SK-N-DZ (cell line): ENCODE measurements at regions not wholly inside any gene's neighbourhood (a gene's known extent, or its start where the extent isn't known, plus 50 kb on each side); places are given as distances from the start of the nearest gene placed in this dataset.
"Not testable (repeated sequence)": the region's sequence is repeated elsewhere in the genome, so short reads cannot be mapped to it uniquely, and the experiment has no call there.

ENCODE experiments used
- DNase-seq: peaks from one replicate; pipeline ENCODE4 v3.0.0-alpha.2; 2015; ENCODE audit warnings: low spot score

DNA sequence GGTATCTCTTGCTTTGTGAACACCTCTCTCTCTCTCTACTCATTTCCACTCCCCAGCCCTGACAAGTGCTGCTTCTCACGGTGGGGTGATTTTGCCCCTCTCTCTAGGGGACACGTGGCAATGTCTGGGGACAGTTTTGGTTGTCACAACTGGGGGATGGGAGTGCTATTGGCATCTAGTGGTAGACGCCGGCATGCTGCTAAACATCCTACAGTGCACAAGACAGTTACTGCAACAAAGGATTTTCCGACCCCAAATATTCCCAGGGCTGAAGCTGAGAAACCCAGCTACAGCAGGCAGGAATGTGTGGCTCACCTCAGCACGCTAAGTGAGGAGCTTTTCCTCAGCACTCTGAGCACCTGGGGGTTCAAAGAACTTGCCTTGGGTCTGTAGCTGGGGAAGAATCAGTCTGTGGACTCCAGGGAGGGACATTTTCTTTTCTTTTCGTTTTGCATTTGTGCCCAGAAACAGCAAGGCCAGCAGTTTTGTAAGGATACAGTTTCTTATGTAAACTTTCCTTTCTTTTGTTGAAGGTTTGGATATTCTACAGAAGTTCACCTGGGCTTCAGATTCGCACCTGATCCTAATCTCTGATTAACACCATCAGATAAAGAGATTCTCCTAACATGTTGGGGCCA is 246.9 kb upstream of the ZFP64 start:
- peak; percentile 21 for DNase-seq

DNA sequence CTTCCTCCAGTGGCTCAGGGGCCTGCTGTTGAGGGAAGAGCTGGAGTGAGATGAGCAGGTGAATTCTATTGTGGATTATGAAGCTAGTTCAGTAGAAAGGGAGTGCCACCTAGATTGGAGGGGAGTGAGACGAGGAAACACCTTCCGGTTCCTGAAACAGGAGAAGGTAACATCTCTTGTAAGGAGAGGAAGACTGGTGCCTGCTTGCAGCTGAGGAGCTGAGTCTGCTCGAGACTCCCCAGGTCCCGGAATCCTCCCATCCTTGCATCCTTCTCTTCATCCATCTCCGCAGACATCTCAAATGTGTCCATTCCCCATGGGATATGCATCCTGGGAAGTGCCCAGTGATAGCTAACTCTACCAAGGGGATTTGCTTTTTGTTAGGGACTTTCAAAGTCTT is 242.9 kb upstream of the ZFP64 start:
- DNase-seq: no peak

DNA sequence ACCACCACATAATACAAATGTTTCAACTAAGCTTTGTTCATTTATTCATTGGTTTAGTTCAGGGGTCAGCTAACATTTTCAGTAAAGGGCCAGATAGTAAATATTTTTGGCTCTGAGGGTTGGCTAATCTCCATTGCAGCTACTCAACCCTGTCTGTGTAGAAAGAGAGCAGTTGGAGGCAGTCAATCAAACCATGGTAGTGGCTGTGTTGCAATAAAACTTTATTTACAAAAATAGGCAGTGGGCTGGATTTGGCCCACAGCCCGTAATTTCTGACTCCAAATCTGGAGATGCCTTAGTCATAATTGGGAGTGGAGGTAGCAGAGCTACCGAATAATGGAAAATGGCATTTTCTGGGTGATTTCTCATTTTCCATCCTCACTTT is 242.5 kb upstream of the ZFP64 start:
- no peak for DNase-seq

DNA sequence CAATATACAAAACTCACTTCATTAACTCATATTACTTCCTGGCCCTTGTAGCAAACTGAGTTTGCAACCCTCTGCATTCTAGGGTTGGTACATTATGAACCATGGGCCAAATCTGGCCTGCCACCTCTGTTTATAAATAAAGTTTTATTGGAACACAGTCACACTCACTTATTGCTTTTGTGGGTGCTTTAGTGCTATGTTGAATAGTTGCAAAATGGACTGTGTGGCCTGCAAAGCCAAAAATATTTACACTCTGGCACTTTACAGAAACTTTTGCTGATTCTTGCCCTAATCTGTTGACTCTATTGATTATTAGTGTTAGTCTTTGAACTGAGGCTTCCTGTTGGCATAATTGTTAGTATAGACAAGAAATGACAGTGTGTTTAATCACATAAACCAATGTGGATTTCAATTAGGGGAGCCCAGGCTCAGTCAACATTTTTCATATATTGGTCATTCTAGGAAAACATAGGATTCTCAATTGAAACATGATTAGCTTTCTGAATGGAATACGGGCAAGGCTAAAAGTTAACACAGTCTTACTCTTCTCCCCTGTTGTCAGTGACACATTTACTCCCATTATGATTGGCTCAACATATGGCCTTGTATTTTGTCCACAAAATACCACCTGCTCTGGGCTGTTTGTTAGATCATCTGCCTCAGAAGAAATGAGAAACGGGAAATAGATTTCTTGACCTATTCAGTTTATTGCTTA is 241.9 kb upstream of the ZFP64 start:
- DNase-seq: no peak

DNA sequence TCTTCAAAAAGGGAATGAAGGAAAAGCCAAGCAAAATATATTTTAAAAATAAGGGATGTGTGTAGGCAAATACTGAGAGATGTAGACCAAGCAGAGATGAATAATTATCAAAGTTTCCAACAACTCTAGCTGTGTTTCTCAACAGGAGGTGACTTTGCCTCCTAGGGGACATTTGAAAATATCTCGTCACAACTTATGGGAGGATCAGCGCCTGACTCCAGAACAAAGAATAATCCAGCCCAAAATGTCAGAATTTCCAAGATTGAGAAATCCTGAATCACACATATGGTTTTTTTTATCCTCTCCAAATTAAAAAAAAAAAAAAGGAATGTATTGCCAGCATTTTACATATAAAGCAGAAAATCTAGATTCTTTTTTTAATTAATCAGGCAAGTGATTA is 241.2 kb upstream of the ZFP64 start:
- DNase-seq: no peak

DNA sequence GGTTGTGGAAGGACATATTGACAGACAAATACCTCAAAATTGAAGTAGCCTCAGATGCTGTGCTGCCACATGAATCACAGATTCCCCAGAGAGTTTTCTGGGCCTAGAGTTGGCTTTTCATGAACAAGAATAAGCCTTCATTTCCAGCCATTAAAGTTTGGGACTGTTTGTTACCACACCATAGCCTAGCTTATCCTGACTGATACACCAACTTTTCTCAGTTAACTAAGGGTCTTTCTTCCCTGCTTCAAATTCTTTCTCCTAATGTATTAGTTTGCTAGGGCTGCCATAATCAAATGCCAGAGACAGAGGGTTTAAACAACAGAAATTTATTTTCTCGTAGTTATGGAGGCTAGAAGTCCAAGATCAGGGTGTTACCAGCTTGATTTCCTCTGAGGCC is 237.4 kb upstream of the ZFP64 start:
- DNase-seq: no peak

DNA sequence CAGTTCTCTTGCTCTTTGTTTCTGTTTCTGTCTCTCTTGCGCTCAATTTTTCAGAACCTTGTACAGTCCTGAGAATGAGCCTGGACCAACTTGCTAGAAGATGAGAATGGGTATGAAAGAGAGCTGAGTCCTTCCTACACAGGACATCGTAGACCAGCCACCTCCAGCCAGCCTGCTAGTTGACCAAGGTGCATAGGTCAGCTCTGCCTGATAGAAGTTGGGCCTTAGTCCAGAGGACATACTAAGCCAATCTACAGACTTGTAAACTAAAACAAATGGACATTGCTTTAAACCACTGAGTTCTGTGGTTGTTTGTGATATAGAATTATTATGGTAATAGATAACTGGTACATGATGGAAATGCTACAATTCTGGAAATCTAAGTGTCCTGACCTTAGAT is 236.4 kb upstream of the ZFP64 start:
- DNase-seq: no peak

DNA sequence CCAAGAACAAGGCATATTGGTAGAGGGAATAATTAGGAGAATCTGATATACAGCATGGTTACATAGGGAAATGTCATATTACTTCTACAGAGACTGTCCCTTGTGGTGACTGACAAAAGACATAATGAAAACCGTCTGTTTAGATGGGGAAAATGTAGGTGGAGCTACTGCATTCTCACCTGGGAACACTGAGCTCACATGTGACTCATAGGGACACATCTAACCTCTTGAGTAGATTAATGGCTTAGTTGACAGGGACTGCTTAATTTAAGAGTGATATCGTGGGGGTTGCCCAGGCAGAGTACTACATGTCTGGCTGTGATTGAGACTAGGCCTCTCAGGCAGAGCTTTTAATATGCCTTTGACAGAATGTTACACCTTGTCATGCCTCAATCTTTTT is 235.3 kb upstream of the ZFP64 start:
- no peak for DNase-seq

DNA sequence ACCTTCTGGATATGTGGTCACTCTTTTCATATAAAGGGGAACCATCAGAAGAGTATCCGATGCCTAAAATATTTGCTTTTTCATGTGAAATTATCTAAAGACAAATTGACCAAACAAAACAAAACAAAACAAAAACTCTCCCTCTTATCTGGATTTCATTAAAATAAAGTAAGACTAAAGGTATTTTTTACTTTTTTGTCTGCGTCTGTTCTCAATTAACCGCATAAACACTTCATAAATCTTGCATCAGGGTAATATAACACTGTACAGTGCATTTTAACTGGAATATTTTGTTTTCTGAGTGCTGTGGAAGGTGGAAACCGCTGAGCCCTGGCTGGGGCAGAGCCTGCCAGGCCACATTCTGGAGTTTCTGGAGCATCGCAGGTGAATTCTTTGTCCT is 234.1 kb upstream of the ZFP64 start:
- no peak for DNase-seq

DNA sequence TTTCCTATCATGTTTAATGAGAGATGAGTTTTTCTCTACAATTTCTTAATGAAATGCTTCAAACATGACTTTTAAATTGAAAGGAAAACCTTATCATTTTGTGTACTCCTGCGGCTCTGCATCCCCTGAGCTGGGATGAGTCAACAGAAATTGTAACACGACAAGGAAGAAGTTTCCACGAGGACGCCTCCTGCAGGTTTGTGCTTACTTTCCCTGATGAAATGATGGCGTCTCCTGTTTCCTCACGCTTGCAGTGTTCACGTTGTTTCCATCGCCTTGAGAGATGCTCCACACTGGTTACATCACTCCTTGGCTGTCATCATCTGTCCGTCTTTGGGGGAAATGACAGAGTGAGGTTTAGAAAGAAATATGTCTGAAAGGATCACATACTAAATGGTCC is 233.7 kb upstream of the ZFP64 start:
- DNase-seq: no peak

DNA sequence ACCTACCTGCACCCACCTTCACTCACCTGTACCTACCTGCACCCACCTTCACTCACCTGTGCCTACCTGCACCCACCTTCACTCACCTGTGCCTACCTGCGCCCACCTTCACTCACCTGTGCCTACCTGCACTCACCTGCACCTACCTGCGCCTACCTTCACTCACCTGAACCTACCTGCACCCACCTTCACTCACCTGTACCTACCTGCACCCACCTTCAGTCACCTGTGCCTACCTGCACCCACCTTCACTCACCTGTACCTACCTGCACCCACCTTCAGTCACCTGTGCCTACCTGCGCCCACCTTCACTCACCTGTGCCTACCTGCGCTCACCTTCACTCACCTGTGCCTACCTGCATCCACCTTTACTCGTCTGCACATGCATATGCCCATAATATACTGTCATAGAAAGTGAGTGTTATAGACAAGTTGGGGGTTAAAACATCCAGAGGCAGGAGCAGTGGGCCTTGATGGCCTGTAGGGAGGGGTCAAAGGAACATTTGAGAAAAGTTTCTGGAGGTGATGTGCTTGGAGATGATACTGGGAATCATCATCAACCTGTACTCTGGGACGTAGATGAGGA is 232.9 kb upstream of the ZFP64 start:
- DNase-seq: not testable (repeated sequence)

DNA sequence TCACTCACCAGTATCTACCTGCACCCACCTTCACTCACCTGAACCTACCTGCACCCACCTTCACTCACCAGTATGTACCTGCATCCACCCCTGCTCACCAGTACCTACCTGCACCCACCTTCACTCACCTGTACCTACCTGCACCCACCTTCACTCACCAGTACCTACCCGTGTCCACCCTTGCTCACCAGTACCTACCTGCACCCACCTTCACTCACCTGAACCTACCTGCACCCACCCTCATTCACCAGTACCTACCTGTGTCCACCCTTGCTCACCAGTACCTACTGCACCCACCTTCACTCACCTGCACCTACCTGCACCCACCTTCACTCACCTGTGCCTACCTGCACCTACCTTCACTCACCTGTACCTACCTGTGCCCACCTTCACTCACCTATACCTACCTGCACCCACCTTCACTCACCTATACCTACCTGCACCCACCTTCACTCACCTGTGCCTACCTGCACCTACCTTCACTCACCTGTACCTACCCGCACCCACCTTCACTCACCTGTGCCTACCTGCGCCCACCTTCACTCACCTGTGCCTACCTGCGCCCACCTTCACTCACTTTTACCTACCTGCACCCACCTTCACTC is 232.1 kb upstream of the ZFP64 start:
- DNase-seq: not testable (repeated sequence)

DNA sequence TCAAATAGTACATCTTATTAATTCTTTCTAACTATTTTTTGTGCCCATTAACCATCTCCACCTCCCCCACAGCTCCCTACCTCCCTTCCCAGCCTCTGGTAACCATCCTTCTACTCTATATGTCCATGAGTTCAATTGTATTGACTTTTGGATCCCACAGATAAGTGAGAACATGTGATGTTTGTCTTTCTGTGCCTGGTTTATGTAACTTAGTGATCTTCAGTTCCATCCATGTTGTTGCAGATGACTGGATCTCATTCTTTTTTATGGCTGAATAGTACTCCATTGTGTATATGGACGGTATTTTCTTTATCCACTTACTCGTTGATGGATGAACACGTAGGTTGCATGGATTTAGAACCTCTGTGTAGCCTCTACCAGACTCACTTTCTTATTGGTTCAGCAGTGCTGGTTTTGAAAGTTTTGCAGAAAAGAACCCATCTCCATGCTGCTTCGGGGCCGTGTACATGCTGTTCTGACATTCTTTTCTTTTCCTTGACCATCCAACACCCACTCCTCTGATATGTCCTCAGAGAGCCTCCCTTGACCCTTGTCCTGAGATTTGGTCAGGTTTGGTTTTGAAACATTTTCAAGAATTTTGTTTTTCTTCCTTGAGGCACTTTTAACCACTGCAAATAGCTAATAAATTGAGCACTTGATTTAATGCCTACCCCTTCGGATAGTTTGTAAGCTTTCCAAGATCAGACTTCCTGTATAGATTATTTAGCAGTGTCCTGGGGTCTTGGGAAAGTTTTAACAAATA is 231.2 kb upstream of the ZFP64 start:
- DNase-seq: no peak

DNA sequence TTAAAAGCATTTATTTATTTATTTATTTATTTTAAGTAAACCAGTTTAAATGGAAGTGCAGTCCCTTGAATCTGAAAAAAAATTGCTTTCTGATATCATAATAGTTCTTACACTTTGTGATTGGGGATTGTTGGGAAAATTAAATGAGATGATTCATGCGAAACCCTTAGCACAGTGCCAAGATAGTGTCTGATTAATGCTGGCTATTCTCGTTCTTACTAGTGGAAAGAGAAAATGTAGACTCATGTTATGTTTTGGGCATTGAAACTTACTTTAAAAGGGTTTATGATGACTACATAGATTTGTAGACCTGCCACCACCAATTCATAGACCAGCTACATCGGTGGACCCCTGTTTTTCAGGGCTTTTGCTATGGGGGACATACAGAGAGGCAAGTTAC is 229.2 kb upstream of the ZFP64 start:
- no peak for DNase-seq

DNA sequence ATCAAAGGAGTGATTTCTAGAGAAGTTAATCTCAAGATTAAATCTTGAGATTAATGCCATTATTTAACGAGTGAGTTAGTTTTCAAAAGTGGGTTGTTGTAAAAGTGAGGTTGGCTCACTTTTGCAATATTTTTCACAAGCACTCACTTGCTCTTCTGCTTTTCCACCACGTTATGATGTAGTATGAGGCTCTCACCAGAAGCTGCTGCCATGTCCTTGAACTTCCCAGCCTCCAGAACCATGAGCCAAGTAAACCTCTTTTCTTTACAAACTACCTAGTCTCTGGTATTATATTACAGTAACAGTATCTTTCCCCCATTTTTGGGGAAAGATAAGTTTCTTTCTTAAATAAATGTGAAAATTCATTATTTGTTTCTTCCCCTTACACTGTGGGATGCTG is 227.6 kb upstream of the ZFP64 start:
- DNase-seq: no peak

DNA sequence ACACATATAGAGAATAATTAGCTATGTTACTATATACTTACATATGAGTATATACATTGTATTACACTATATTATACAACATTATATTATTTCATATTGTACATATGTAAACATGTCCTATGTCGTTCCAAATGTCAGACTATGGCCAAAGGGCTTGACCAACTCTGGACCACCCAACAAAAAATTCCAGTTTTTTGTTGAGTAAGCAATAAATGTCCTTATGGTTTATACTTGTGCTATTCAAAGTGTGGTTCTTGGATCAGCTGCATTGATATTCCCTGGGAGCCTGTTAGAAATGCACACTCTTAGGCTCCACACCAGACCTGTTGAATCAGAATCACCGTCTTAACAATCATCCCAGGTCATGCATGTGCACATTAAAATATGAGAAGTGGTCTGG is 225.4 kb upstream of the ZFP64 start:
- no peak for DNase-seq

DNA sequence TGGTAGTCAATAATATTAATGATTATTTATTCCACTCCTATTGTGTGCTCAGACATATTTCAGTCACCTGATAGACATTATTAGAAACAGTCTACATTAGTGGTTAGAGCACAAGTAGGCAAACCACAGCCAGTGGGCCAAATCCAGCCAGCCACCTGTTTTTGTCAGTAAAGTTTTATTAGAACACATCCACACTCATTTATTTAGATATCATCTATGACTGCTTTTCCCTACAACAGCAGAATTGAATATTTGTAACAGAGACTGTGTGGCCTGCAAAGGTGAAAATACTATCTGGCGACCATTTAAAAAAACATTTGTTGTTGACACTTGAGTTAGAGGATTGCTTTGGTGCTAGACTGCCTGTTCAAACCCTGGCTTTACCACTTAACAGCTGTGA is 220.0 kb upstream of the ZFP64 start:
- DNase-seq: no peak

DNA sequence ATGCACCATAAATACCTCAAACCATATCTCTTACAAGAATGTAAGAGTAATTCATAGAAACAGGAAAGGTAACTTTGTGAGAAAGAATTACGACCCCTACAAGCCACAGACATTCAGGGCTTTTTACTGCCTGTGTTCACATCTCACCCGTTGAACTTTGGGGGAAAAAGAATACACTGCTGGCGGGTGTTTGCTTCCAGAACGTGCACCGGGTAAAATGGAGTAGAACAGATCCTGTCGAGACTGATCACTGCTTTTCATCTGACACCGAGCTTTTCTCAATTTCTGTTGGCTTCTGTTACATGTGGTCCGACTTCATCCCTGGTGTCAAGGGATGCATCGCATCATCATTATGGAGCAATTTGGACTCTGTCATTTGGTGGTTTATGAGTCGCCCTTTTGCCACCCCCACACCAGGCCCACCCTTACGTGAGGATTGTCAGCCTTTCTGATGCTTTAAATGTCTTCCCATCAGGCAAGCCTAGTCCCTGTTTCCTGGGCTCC is 219.2 kb upstream of the ZFP64 start:
- DNase-seq: no peak

DNA sequence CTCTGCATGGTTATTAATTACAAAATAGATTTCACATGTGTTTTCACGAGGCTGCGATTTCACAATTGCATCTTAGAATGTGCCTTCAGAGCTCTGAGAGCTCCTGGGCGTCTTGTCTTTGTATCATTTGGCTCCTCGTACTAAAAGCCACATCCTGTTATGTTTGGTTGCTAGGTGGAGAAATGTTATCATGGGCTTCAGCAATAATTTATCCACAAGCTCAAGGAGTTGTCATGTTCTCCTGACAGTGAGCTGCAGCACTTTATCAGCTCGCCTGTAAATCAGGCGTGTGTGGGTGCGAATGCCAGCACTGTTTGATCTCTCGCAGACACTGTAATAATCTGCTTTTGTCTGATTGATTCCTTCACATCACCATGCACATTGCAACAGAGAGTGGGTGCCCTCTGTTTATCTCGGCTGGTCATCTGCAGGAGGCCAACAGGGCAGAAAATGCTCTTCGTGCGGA is 218.6 kb upstream of the ZFP64 start:
- DNase-seq: peak; percentile 30

DNA sequence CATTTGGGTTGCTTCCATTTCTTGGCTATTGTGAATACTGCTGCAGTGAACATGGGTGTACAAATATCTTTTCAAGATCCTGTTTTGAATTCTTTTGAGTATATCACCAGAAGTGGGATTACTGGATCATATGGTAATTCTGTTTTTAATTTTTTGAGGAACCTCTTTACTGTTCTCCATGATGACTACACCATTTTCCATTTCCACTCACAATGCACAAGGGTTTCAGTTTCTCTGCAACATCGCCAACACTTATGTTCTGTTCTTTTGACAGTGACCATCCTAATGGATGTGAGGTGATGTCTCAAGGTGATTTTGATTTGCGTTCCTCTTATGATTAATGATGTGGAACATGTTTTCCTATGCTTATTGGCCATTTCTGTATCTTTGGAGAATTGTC is 214.4 kb upstream of the ZFP64 start:
- no peak for DNase-seq

DNA sequence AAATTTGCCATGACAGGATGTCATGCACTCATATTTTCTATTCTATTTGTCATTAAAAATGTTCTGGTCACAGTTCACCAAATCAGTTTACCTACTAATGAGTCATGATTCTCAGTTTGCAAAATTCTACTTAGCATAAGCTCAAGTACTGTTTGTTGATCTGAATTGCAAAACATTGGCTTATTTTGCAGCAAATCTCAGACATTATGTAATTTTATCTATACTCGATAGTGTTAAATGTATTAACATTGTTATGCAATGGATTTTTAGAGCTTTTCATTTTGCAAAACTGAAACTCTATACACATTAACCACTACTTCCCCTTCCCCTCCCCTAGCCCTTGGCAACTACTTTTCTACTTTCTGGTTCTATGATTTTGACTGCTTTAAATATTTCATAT is 213.8 kb upstream of the ZFP64 start:
- DNase-seq: no peak

DNA sequence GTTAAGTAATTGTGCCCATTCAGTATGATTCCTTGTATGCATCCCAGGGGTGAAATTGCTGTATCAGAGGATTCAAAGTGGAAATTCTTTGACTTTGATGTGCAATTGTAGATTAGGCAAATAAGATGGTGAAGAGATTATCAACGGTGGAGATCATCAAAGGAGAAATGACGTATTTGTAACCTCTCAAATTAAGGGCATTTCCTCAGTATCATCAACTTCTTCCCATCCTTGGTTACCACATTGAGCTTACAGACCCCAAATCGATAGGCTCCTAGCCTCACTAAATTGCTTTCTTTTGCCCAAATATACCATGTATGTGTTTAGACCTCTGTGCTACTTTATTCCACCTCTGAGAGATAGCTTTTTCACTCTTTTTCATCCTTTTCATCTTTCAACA is 213.1 kb upstream of the ZFP64 start:
- DNase-seq: no peak
